Thyroid gland (tissue), 4 donors: ENCODE measurements at regions not wholly inside any gene's neighbourhood (a gene's known extent, or its start where the extent isn't known, plus 50 kb on each side); places are given as distances from the start of the nearest gene placed in this dataset.
"Not testable (repeated sequence)": the region's sequence is repeated elsewhere in the genome, so short reads cannot be mapped to it uniquely, and the experiment has no call there.

ENCODE experiments used
- DNase-seq, 2 donors: peaks; one replicate each; pipeline ENCODE4 v3.0.0-alpha.2; 2019
- H3K27ac ChIP-seq, 3 donors: fragments of 200-600 bp; sonication (generic); 1 replicate in 2 of 3; 2 replicates in 1 of 3; pipeline ENCODE4 v1.5.1; 2016 to 2019; ENCODE audit warnings: mild to moderate bottlenecking in 1 of 3, moderate library complexity in 1 of 3
- H3K27me3 ChIP-seq: fragments of 200-600 bp; sonication (generic); one replicate; pipeline ENCODE4 v1.5.1; 2019
- H3K36me3 ChIP-seq, 2 donors: fragments of 200-600 bp; sonication (generic); one replicate each; pipeline ENCODE4 v1.5.1; 2016 to 2019
- H3K4me1 ChIP-seq, 2 donors: fragments of 200-600 bp; sonication (generic); one replicate each; pipeline ENCODE4 v1.5.1; 2017 to 2019
- H3K4me3 ChIP-seq, 3 donors: fragments of 200-600 bp; sonication (generic); replicated peaks in 1 of 3; 1 replicate in 2 of 3; 2 replicates in 1 of 3; pipeline ENCODE4 v1.5.1; 2016; ENCODE audit warnings: mild to moderate bottlenecking in 1 of 3
- H3K9me3 ChIP-seq: fragments of 200-600 bp; sonication (generic); one replicate; pipeline ENCODE4 v1.5.1; 2017
- POLR2A ChIP-seq, 2 donors: fragments of 450-650 bp; IDR thresholded peaks; one replicate each; pipeline ENCODE4 v1.6.1; 2017; ENCODE audit warnings: antibody characterized with exemption in 2 of 2, mild to moderate bottlenecking in 2 of 2, moderate library complexity in 1 of 2
- WGBS, 2 donors: methylation state at CpG; one replicate each; pipeline ENCODE4 v1.1.5; 2017; 5-methylcytosine and 5-hydroxymethylcytosine counted together
- intact Hi-C: fragments of 100-400 bp; cut with DNase I; formaldehyde crosslinking; loops from one replicate; pipeline ENCODE4 v1.15.1; 2023
- TF ChIP-seq, protein P1 (sequence below), 6 experiments: fragments of 200-600 bp in 3 of 6; fragments of 450-650 bp in 3 of 6; sonication (generic) in 3 of 6; IDR thresholded peaks; one replicate each; pipeline ENCODE4 v1.5.1; 2016 to 2019; ENCODE audit warnings: antibody characterized with exemption in 6 of 6, mild to moderate bottlenecking in 2 of 6, inconsistent platforms in 1 of 6, moderate library complexity in 1 of 6

- Histone ChIP-seq H3K36me3 (no peaks in the 10 kb centered on the region), H3K27me3 (no peaks in the 10 kb centered on the region), H3K4me3 (no peak overlapping the region), H3K4me1 (no peaks in the 10 kb centered on the region), H3K27ac (no peak overlapping the region), H3K9me3 (no peaks in the 10 kb centered on the region)
- intact Hi-C loops, result no loop called here
- no peak for DNase-seq
- TF ChIP-seq POLR2A (IDR thresholded peaks at IDR 0.05), result no peak
- TF ChIP-seq, protein P1, sequence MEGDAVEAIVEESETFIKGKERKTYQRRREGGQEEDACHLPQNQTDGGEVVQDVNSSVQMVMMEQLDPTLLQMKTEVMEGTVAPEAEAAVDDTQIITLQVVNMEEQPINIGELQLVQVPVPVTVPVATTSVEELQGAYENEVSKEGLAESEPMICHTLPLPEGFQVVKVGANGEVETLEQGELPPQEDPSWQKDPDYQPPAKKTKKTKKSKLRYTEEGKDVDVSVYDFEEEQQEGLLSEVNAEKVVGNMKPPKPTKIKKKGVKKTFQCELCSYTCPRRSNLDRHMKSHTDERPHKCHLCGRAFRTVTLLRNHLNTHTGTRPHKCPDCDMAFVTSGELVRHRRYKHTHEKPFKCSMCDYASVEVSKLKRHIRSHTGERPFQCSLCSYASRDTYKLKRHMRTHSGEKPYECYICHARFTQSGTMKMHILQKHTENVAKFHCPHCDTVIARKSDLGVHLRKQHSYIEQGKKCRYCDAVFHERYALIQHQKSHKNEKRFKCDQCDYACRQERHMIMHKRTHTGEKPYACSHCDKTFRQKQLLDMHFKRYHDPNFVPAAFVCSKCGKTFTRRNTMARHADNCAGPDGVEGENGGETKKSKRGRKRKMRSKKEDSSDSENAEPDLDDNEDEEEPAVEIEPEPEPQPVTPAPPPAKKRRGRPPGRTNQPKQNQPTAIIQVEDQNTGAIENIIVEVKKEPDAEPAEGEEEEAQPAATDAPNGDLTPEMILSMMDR (IDR thresholded peaks at IDR 0.05), result no peak
- WGBS, 2 donors, result 75 to 76% methylated on average over 1 of the region's 1 CpG
Observed at GRCh38 chrX:63186137-63186536, 165.0 kb downstream of the SPIN4 start.

GRCh38 chrX:63179852-63180251 is 171.3 kb downstream of the SPIN4 start:
- intact Hi-C loops, DNase-seq, H3K36me3 ChIP-seq, H3K9me3 ChIP-seq, H3K4me3 ChIP-seq, H3K27ac ChIP-seq, H3K4me1 ChIP-seq, H3K27me3 ChIP-seq: not testable (repeated sequence)
- no CpG with 5 or more reads among the region's 3 CpGs for WGBS, 2 donors

- no CpG with 5 or more reads among the region's 4 CpGs for WGBS, 2 donors
- H3K4me3 ChIP-seq, DNase-seq, H3K27me3 ChIP-seq, H3K9me3 ChIP-seq, H3K36me3 ChIP-seq, H3K27ac ChIP-seq, intact Hi-C loops, H3K4me1 ChIP-seq: not testable (repeated sequence)
Observed at GRCh38 chrX:63176578-63176977, 174.6 kb downstream of the SPIN4 start.

- intact Hi-C loops, H3K4me1 ChIP-seq: not testable (repeated sequence)
- no CpG with 5 or more reads among the region's 8 CpGs for whole genome bisulfite sequencing, 2 donors
Observed at GRCh38 chrX:63173841-63174718, 177.1 kb downstream of the SPIN4 start.

DNA sequence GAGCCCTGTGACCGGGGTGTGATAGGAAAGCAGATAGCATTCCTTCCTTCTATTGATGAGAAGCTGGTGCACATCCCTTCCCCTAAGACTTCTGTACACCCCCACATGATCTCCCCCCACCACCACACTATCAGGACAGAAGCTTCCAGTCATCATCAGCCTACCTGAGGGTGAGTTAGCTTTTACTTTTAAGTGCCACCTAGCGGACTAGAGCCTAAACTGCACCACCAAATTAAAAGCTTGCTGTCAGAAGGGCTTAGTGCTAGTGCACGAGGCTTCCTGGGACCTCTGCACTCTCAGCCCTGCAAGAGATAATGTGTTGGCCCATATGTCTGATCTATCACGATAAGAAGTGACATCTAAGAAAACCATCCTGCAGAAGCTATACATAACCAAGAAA is 181.7 kb downstream of the SPIN4 start:
- intact Hi-C loops, H3K27me3 ChIP-seq, H3K9me3 ChIP-seq, H3K36me3 ChIP-seq, DNase-seq, H3K4me1 ChIP-seq, H3K4me3 ChIP-seq, H3K27ac ChIP-seq: not testable (repeated sequence)
- no CpG with 5 or more reads among the region's 4 CpGs for WGBS, 2 donors

More at GRCh38 chrX:63173841-63174718, 177.1 kb downstream of the SPIN4 start:
- not testable (repeated sequence) for H3K9me3 ChIP-seq, H3K36me3 ChIP-seq, H3K4me3 ChIP-seq, H3K27me3 ChIP-seq, H3K27ac ChIP-seq, DNase-seq

DNA sequence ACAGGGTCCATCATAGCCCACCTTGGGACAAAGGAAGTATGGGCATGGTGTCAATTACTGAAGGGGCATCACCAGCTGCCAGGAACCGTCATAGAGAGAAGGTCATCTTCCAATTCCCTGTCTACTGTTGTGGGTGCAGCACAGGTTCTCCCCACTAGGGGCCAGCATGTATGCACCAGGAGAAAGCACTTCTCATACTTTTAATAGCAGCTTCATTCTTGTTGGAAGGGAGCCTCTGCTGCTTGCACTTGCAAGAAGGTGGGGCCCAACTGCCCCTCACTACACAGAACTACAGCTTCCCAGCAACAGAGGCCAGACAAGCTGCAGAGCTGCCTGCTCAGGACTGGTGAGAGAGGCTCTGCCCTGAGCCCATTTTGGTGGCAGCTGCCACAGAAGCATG is 182.2 kb downstream of the SPIN4 start:
- H3K36me3 ChIP-seq, H3K4me3 ChIP-seq, H3K27ac ChIP-seq, H3K4me1 ChIP-seq, H3K9me3 ChIP-seq, DNase-seq, H3K27me3 ChIP-seq, intact Hi-C loops: not testable (repeated sequence)
- no CpG with 5 or more reads among the region's 1 CpG for WGBS, 2 donors

DNA sequence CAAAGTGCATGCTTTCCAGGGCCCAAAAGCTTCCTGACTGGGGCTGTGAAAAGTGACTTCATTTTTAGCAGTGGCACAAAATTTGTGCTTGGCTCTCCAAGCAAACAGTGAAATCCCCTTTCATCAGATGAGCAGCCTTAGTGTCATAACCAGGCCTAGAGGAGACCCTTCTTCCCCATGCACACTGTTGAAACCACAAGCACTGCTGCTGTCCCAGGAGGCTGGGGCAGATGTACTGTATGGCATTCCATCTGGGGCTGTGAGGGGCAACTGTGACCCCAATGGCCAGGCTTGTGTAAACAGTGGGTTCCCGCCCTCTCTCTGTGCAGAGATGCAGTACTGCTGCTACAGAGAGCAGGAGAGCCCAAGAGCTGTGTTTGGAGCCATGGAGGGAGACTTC is 184.1 kb downstream of the SPIN4 start:
- H3K27me3 ChIP-seq, H3K4me1 ChIP-seq, H3K9me3 ChIP-seq, intact Hi-C loops, H3K4me3 ChIP-seq, H3K27ac ChIP-seq, DNase-seq, H3K36me3 ChIP-seq: not testable (repeated sequence)
- WGBS, 2 donors, result no CpG with 5 or more reads among the region's 1 CpG

- WGBS, 2 donors, result no CpG with 5 or more reads among the region's 1 CpG
- H3K9me3 ChIP-seq, H3K27ac ChIP-seq, H3K4me3 ChIP-seq, DNase-seq, intact Hi-C loops, H3K36me3 ChIP-seq, H3K4me1 ChIP-seq, H3K27me3 ChIP-seq: not testable (repeated sequence)
Observed at GRCh38 chrX:63160994-63161393, 190.1 kb downstream of the SPIN4 start.

- H3K4me3 ChIP-seq, DNase-seq, H3K9me3 ChIP-seq, H3K27ac ChIP-seq, H3K36me3 ChIP-seq, H3K27me3 ChIP-seq, intact Hi-C loops, H3K4me1 ChIP-seq: not testable (repeated sequence)
- WGBS, 2 donors, result no CpG with 5 or more reads among the region's 1 CpG
Observed at GRCh38 chrX:63160340-63160739, 190.8 kb downstream of the SPIN4 start.

GRCh38 chrX:63145526-63145925 is 205.6 kb downstream of the SPIN4 start:
- intact Hi-C loops, result not testable (repeated sequence)

GRCh38 chrX:63142588-63142987 is 208.5 kb downstream of the SPIN4 start:
- no CpG with 5 or more reads among the region's 2 CpGs for WGBS, 2 donors
- H3K27me3 ChIP-seq, H3K4me1 ChIP-seq, DNase-seq, H3K27ac ChIP-seq, H3K4me3 ChIP-seq, intact Hi-C loops, H3K9me3 ChIP-seq, H3K36me3 ChIP-seq: not testable (repeated sequence)

More at GRCh38 chrX:63145526-63145925, 205.6 kb downstream of the SPIN4 start:
- not testable (repeated sequence) for H3K9me3 ChIP-seq, H3K27ac ChIP-seq, H3K27me3 ChIP-seq, H3K36me3 ChIP-seq, DNase-seq, H3K4me3 ChIP-seq, H3K4me1 ChIP-seq
- WGBS, 2 donors, result no CpG with 5 or more reads among the region's 10 CpGs

- H3K4me1 ChIP-seq, H3K9me3 ChIP-seq, DNase-seq, H3K27ac ChIP-seq, H3K36me3 ChIP-seq, H3K4me3 ChIP-seq, intact Hi-C loops, H3K27me3 ChIP-seq: not testable (repeated sequence)
- no CpG with 5 or more reads among the region's 2 CpGs for WGBS, 2 donors
Observed at GRCh38 chrX:63135859-63136258, 215.3 kb downstream of the SPIN4 start.
